Endothelial cell of umbilical vein (primary cell): ENCODE measurements at regions not wholly inside any gene's neighbourhood (a gene's known extent, or its start where the extent isn't known, plus 50 kb on each side); places are given as distances from the start of the nearest gene placed in this dataset.

Experiments
- BruUV-seq: library from RNA; stranded (reverse); fragments of 400-500 nt; replicated peaks from 2 replicates; lab custom pipeline; 2021; lab: Mats Ljungman, UMichigan
- CTCF ChIA-PET: fragments of 300-600, 350-600 bp; sonication (Branson Sonifier 250); formaldehyde crosslinking; loops from one replicate; lab custom pipeline; 2021; ENCODE audit warnings: antibody characterized with exemption, inconsistent platforms; lab: Charles Lee
- POLR2A ChIA-PET: fragments of 300-600, 350-600 bp; sonication (Branson Sonifier 250); formaldehyde crosslinking; loops from one replicate; lab custom pipeline; 2021; ENCODE audit warnings: antibody characterized with exemption, inconsistent platforms; lab: Charles Lee
- DNase-seq: peaks from one replicate; pipeline ENCODE4 v3.0.0-alpha.2; 2011; ENCODE audit warnings: low read depth, low spot score
- FAIRE-seq: peaks from 2 replicates; lab custom pipeline; 2011; peaks lifted over from hg19 to GRCh38; lab: Jason Lieb, UNC
- H2AFZ ChIP-seq: 2 replicates; pipeline ENCODE4 v1.6.0; 2012; ENCODE audit warnings: low read depth, low read length, control low read depth, inconsistent platforms
- H3K27ac ChIP-seq: 2 replicates; pipeline ENCODE4 v1.5.1; 2011; ENCODE audit warnings: low read depth, mild to moderate bottlenecking, control low read depth, low read length, moderate library complexity; ENCODE audit not compliant: insufficient read depth
- H3K27me3 ChIP-seq, 2 experiments: 2 replicates each; pipeline versions ENCODE4 v1.6.0 to v1.6.1; 2011; ENCODE audit warnings: low read length in 2 of 2, mixed read lengths in 1 of 2; ENCODE audit not compliant: control insufficient read depth in 2 of 2, insufficient read depth in 2 of 2
- H3K36me3 ChIP-seq, 2 experiments: 2 replicates in 1 of 2; 3 replicates in 1 of 2; pipeline ENCODE4 v1.5.1; 2011; ENCODE audit warnings: low read length in 2 of 2, mild to moderate bottlenecking in 1 of 2, moderate library complexity in 1 of 2; ENCODE audit not compliant: control insufficient read depth in 2 of 2, insufficient read depth in 2 of 2; ENCODE audit errors: extremely low read depth in 1 of 2
- H3K4me1 ChIP-seq: 3 replicates; pipeline ENCODE4 v1.5.1; 2011; ENCODE audit warnings: mild to moderate bottlenecking, low read length; ENCODE audit not compliant: control insufficient read depth, insufficient read depth; ENCODE audit errors: extremely low read depth
- H3K4me2 ChIP-seq: 2 replicates; pipeline ENCODE4 v1.6.1; 2011; ENCODE audit warnings: low read length, control low read depth, mixed read lengths; ENCODE audit not compliant: insufficient read depth
- H3K4me3 ChIP-seq, 3 experiments: fragments of 200-600 bp in 1 of 3; sonication (generic), shearing (Covaris generic) in 1 of 3; replicated peaks in 1 of 3; 2 replicates each; pipeline ENCODE4 v1.5.1; 2011 to 2016; ENCODE audit warnings: control low read depth in 3 of 3, low read length in 3 of 3, mild to moderate bottlenecking in 2 of 3, inconsistent platforms in 1 of 3, low read depth in 1 of 3, moderate library complexity in 1 of 3; ENCODE audit not compliant: insufficient read depth in 1 of 3
- H3K79me2 ChIP-seq: 2 replicates; pipeline ENCODE4 v1.6.0; 2012; ENCODE audit warnings: low read length, inconsistent platforms; ENCODE audit not compliant: control insufficient read depth, insufficient read depth
- H3K9ac ChIP-seq: replicated peaks from 2 replicates; pipeline ENCODE3; 2011; ENCODE audit warnings: low read length, control low read depth; ENCODE audit not compliant: insufficient read depth; ENCODE audit errors: extremely low read depth
- H3K9me1 ChIP-seq: replicated peaks from 3 replicates; pipeline ENCODE4 v1.6.0; 2011; ENCODE audit warnings: mild to moderate bottlenecking, low read length; ENCODE audit not compliant: control insufficient read depth, insufficient read depth; ENCODE audit errors: extremely low read depth
- H3K9me3 ChIP-seq: replicated peaks from 2 replicates; pipeline ENCODE4 v1.5.1; 2012; ENCODE audit warnings: low read length, inconsistent platforms; ENCODE audit not compliant: control insufficient read depth, insufficient read depth
- H4K20me1 ChIP-seq: replicated peaks from 2 replicates; pipeline ENCODE3; 2011; ENCODE audit warnings: mild to moderate bottlenecking, low read length; ENCODE audit not compliant: control insufficient read depth, insufficient read depth; ENCODE audit errors: extremely low read depth
- CTCF ChIP-seq, 2 donors: IDR thresholded peaks; 1 replicate in 1 of 2; 2 replicates in 1 of 2; pipeline ENCODE4 v1.5.1; 2011; ENCODE audit warnings: low read length in 2 of 2, mild to moderate bottlenecking in 2 of 2, moderate library complexity in 2 of 2, control low read depth in 1 of 2, inconsistent platforms in 1 of 2, low read depth in 1 of 2; ENCODE audit not compliant: insufficient read depth in 1 of 2; ENCODE audit errors: extremely low read depth in 1 of 2
- EZH2 ChIP-seq: IDR thresholded peaks from 2 replicates; pipeline ENCODE4 v1.6.1; 2012; ENCODE audit warnings: borderline replicate concordance, low read depth, mild to moderate bottlenecking, moderate library complexity, low read length, inconsistent platforms; ENCODE audit not compliant: severe bottlenecking
- FOS ChIP-seq: IDR thresholded peaks from 2 replicates; pipeline ENCODE4 v1.6.1; 2011; ENCODE audit warnings: mild to moderate bottlenecking, low read length, moderate library complexity, borderline replicate concordance; ENCODE audit not compliant: insufficient read depth
- GATA2 ChIP-seq: IDR thresholded peaks from 2 replicates; pipeline ENCODE4 v1.7.0; 2011; ENCODE audit warnings: low read depth, mild to moderate bottlenecking, moderate library complexity, mixed read lengths, low read length; ENCODE audit not compliant: insufficient read length, insufficient read depth
- JUN ChIP-seq: IDR thresholded peaks from 2 replicates; pipeline ENCODE4 v1.6.1; 2011; ENCODE audit warnings: borderline replicate concordance, low read depth; ENCODE audit not compliant: insufficient read length, insufficient read depth
- MAX ChIP-seq: IDR thresholded peaks from 2 replicates; pipeline ENCODE4 v1.6.1; 2011; ENCODE audit not compliant: insufficient read depth, insufficient read length
- MYC ChIP-seq: IDR thresholded peaks from one replicate; pipeline ENCODE4 v1.6.1; 2011; ENCODE audit warnings: mild to moderate bottlenecking, low read depth, low read length
- POLR2A ChIP-seq: IDR thresholded peaks from 2 replicates; pipeline ENCODE4 v1.6.1; 2012; ENCODE audit warnings: low read depth, mild to moderate bottlenecking, control low read depth, low read length
- POLR2AphosphoS5 ChIP-seq: IDR thresholded peaks from 2 replicates; pipeline ENCODE4 v1.6.1; 2012; ENCODE audit warnings: low read depth, mild to moderate bottlenecking, control low read depth, low read length, moderate library complexity; ENCODE audit not compliant: insufficient read depth
- dilution Hi-C: fragments of 300-500 bp; cut with MboI; formaldehyde crosslinking; loops from one replicate; pipeline ENCODE4 v1.15.0; 2019; ENCODE audit warnings: low sequenced_read_pairs; ENCODE audit not compliant: extremely low pct_ligation_motif_present
- intact Hi-C: fragments of 100-400 bp; cut with micrococcal nuclease; formaldehyde crosslinking; loops from one replicate; pipeline ENCODE4 v1.10.0; 2022

GRCh38 chr2:35063836-35064235 lies 1291.7 kb upstream of the CRIM1 start:
- Histone ChIP-seq H3K27me3 (no peaks in the 10 kb centered on the region), H3K79me2 (no peaks in the 10 kb centered on the region), H3K4me1 (no peaks in the 10 kb centered on the region), H4K20me1 (no peaks in the 10 kb centered on the region), H2AFZ (no peak overlapping the region), H3K36me3 (no peaks in the 10 kb centered on the region), H3K9me1 (no peaks in the 10 kb centered on the region), H3K9ac (no peak overlapping the region), H3K4me2 (no peak overlapping the region), H3K27ac (no peak overlapping the region), H3K4me3 (no peak overlapping the region), H3K9me3 (no peaks in the 10 kb centered on the region)
- dilution Hi-C loops = no loop called here
- DNase-seq (no peak), FAIRE-seq (no peak)
- CTCF ChIA-PET = no interaction called here
- BruUV-seq = no TSS peak
- no peak for TF ChIP-seq GATA2
- no peak for TF ChIP-seq POLR2A
- no peak for TF ChIP-seq JUN
- TF ChIP-seq CTCF (IDR thresholded peaks at IDR 0.05; ENCODE audit: extremely low read depth in 1 of 2, insufficient read depth in 1 of 2, low read depth in 1 of 2, low read length in 2 of 2) = no peak
- TF ChIP-seq MAX = no peak
- no peak for TF ChIP-seq POLR2AphosphoS5
- no peak for TF ChIP-seq FOS
- no peak for TF ChIP-seq EZH2
- no peak for TF ChIP-seq MYC
- intact Hi-C loops = no loop called here
- POLR2A ChIA-PET = no interaction called here
